ENCODE measurements at regions not wholly inside any gene's neighbourhood (a gene's known extent, or its start where the extent isn't known, plus 50 kb on each side); places are given as distances from the start of the nearest gene placed in this dataset.
A peak's percentile ranks its signal among the peaks of the same experiment; 100 is the strongest.

DNA sequence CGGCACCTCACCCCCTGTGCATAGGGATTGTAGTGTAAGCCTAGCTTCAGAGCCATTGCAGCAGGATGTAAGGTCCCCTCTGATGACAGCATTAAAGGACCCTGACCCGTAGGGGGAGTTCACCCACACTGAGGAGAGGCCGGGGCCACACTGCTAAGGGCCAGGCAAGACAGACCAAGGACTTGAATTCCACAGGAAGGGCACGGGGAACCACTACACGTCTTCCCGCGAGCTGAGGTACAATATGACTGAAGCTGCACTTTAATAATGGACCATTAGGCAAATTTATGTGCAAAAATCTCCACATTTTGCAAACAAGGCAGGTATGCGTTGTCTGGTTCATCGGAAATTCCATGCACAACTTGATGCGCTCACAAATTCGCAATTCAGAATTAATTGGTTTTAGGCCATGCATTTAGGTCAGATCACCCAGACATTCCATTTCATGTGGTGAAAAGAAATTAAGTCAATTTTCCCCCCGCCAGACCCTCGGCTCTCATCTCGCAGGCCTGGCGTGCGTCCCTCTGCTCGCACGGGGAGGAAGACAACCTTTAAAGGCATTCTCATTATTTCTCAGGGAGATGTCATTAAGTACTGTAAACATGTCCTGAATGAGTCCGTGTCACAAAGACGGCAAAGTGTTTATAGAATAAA, 111.8 kb downstream of the FOXA2 start:
- no peaks in the 10 kb centered on the region for H3K36me3 ChIP-seq (ENCODE audit: control insufficient read depth in 2 of 4, insufficient read depth in 4 of 4, low read length in 3 of 4)
- H2BK15ac ChIP-seq (ENCODE audit: low read length), result no peak overlapping the region
- FAIRE-seq (no peak), DNase-seq (ENCODE audit: low read depth in 1 of 2, low spot score in 2 of 2) (no peak)
- no peak overlapping the region for H3K18ac ChIP-seq (ENCODE audit: extremely low read depth, low read length)
- H2AK5ac ChIP-seq (ENCODE audit: low read depth, low read length), result no peak overlapping the region; the same call in 1 of the 2 replicates
- H3K4me1 ChIP-seq (replicated peaks in 1 of 4; ENCODE audit: control insufficient read depth in 3 of 4, insufficient read depth in 4 of 4, low read length in 3 of 4), result 0 out of 7 replicates have a peak, but pooled peaks cover 0 to 2% (median 0%) of the 10 kb centered on the region in 4 experiments
- no peak overlapping the region for H3K4me2 ChIP-seq (ENCODE audit: insufficient read depth in 1 of 2, low read depth in 2 of 2, low read length in 2 of 2)
- no peak overlapping the region for H4K8ac ChIP-seq (ENCODE audit: extremely low read depth, insufficient read depth, low read length)
- H3K23ac ChIP-seq (ENCODE audit: insufficient read length), result no peak overlapping the region
- H2AFZ ChIP-seq (ENCODE audit: low read length), result no peak overlapping the region
- no peak overlapping the region for H4K91ac ChIP-seq (replicated peaks; ENCODE audit: insufficient read length, low read length)
- no peak overlapping the region for H2BK20ac ChIP-seq (ENCODE audit: low read length)
- H4K20me1 ChIP-seq (replicated peaks in 1 of 2; ENCODE audit: control insufficient read depth in 1 of 2, insufficient read depth in 2 of 2, low read length in 2 of 2), result peaks cover 0 to 3% of the 10 kb centered on the region in 2 experiments
- H3K27me3 ChIP-seq (replicated peaks in 1 of 4; ENCODE audit: control insufficient read depth in 3 of 4, extremely low read depth in 1 of 4, insufficient read depth in 3 of 4, low read length in 3 of 4), result peaks cover 0 to 4% (median 1%) of the 10 kb centered on the region in 4 experiments; a peak in 2 of 7 replicates
- ChIA-PET CTCF (ENCODE audit: partially characterized antibody) (interaction anchor here (0.5 to 1.5 kb wide), 10 partner anchors 10 to 436 kb away, joined by 3 to 7 read pairs (median 4); no protein-coding TSS in a partner anchor), POLR2A (ENCODE audit: partially characterized antibody) (no interaction called here)
- no peak overlapping the region for H3K56ac ChIP-seq (replicated peaks; ENCODE audit: insufficient read length, low read depth, low read length)
- no peak overlapping the region for H2BK120ac ChIP-seq (replicated peaks; ENCODE audit: low read depth, low read length)
- no peaks in the 10 kb centered on the region for H3K9me3 ChIP-seq (ENCODE audit: insufficient read depth in 2 of 2, low read depth in 1 of 2, low read length in 1 of 2)
- H3K23me2 ChIP-seq (ENCODE audit: low read depth, low read length), result peaks cover 5% of the 10 kb centered on the region; the same call in 1 of the 2 replicates
- no peaks in the 10 kb centered on the region for H3K79me1 ChIP-seq (ENCODE audit: low read depth, low read length)
- no peak overlapping the region for H4K5ac ChIP-seq (ENCODE audit: insufficient read length, low read depth, low read length)
- H3K4me3 ChIP-seq (ENCODE audit: extremely low read depth in 1 of 4, insufficient read depth in 2 of 4, low read depth in 3 of 4, low read length in 4 of 4), result no peak overlapping the region
- no peak overlapping the region for H3K4ac ChIP-seq (replicated peaks; ENCODE audit: insufficient read length, low read depth, low read length)
- H3K79me2 ChIP-seq (ENCODE audit: control insufficient read depth in 1 of 2, insufficient read depth in 2 of 2, low read length in 2 of 2), result no peaks in the 10 kb centered on the region
- H2BK5ac ChIP-seq (ENCODE audit: low read depth, low read length), result no peak overlapping the region
- 88% methylated on average over 20 of the region's 20 CpGs; no CpG with 5 or more reads in 1 of the 2 experiments for WGBS, 2 experiments (ENCODE audit: extremely low coverage in 1 of 2, insufficient coverage in 1 of 2, insufficient read length in 1 of 2, insufficient replicate concordance in 2 of 2, low coverage in 1 of 2, low lambda C conversion rate in 2 of 2, missing lambda C conversion rate in 1 of 2)
- no peak overlapping the region for H3K27ac ChIP-seq (ENCODE audit: low read depth, low read length)
- TF ChIP-seq EGR1 (IDR thresholded peaks at IDR 0.05; ENCODE audit: borderline replicate concordance, low read depth, low read length) (no peak), RAD21 (IDR thresholded peaks at IDR 0.05 in 1 of 2, conservative IDR thresholded peaks at IDR 0.05 in 1 of 2; ENCODE audit: low read depth in 2 of 2, low read length in 2 of 2) (peak; percentile 17 to 37; a peak in 2 of 4 replicates), CHD2 (IDR thresholded peaks at IDR 0.05; ENCODE audit: low read length) (no peak), ZNF274 (IDR thresholded peaks at IDR 0.05; ENCODE audit: borderline replicate concordance, extremely low read depth, low read length) (no peak), CTCF (IDR thresholded peaks at IDR 0.05; ENCODE audit: control extremely low read depth in 1 of 3, insufficient read depth in 1 of 3, low read depth in 1 of 3, low read length in 3 of 3) (peak; percentile 10 to 49 (median 27); a peak in 3 of 4 replicates)
- no peak overlapping the region for H2BK12ac ChIP-seq (ENCODE audit: low read depth, low read length)
- no peak overlapping the region for H3K14ac ChIP-seq (ENCODE audit: insufficient read length)
- H3K9ac ChIP-seq (replicated peaks in 1 of 4; ENCODE audit: extremely low read depth in 1 of 4, low read depth in 3 of 4, low read length in 3 of 4), result no peak overlapping the region

Measured in H1 (cell line).